ENCODE measurements at regions not wholly inside any gene's neighbourhood (a gene's known extent, or its start where the extent isn't known, plus 50 kb on each side); places are given as distances from the start of the nearest gene placed in this dataset.

DNA sequence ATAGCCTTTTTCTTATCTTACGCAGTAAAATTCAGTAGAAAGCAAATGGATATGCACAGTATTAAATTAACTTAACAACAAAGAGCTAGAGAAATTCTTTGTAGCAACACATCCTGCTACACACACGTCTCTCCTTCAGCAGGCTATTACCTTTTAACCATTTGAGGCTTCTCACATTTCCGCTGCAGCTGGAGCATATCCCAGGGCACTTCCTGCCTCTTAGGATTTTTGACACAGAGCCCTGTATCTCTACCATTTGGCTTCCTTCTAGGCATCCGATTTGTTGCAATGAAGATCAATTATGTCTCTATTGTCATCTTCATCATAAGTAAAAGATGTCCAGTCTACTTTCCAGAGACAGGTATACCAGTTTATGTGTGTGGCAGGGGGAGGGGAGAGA lies 292.4 kb upstream of the CBLB start:
- TF ChIP-seq, protein P1, sequence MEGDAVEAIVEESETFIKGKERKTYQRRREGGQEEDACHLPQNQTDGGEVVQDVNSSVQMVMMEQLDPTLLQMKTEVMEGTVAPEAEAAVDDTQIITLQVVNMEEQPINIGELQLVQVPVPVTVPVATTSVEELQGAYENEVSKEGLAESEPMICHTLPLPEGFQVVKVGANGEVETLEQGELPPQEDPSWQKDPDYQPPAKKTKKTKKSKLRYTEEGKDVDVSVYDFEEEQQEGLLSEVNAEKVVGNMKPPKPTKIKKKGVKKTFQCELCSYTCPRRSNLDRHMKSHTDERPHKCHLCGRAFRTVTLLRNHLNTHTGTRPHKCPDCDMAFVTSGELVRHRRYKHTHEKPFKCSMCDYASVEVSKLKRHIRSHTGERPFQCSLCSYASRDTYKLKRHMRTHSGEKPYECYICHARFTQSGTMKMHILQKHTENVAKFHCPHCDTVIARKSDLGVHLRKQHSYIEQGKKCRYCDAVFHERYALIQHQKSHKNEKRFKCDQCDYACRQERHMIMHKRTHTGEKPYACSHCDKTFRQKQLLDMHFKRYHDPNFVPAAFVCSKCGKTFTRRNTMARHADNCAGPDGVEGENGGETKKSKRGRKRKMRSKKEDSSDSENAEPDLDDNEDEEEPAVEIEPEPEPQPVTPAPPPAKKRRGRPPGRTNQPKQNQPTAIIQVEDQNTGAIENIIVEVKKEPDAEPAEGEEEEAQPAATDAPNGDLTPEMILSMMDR (IDR thresholded peaks at IDR 0.05): no peak
- no peak for TF ChIP-seq POLR2A (IDR thresholded peaks at IDR 0.05)

Measured in Peyer's patch (tissue), 4 donors.